ENCODE measurements at regions not wholly inside any gene's neighbourhood (a gene's known extent, or its start where the extent isn't known, plus 50 kb on each side); places are given as distances from the start of the nearest gene placed in this dataset.
A peak's percentile ranks its signal among the peaks of the same experiment; 100 is the strongest.
"Not testable (repeated sequence)": the region's sequence is repeated elsewhere in the genome, so short reads cannot be mapped to it uniquely, and the experiment has no call there.

DNA sequence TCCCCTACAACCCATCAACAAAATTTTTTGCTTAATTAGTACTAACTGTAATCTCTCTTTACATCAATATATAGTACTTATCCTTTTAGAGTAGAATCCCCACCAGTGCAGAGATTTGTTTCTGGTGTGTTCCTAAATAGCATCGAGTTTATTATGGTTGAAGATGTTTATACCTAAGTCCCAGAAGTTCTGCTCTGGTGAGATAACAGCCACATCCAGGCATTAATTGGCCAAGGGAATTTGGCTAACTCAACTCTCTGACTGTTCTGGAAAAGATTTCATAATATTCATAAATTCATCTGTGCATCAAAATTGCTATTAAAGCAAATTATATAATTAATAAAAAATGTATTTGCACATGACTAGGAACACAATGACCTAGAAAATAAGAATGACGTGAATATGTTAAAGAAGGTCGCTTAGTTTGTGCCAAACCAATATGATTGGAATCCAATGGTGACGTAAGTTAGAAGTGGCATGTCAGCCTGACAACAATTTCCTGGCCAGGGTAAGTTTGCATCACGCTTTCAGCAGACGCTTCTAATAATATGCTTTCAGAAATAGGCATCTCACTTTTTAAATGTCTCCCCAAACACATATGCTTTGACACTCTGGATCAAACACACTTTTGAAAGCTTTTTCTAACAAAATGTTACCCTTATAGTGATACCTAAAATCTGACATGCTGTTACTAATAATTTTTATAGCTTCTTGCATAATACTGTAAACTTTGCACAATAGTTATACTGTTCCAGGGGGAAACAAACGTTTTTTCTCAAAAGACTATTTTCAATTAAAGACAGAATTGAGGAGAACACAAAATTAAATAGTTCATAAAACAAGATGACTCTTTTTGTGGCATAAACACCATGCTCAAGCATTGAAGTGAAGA, 236.7 kb downstream of the TENT5A start:
- CTCF ChIA-PET = no interaction called here
- H3K27me3 ChIP-seq (ENCODE audit: control insufficient read depth, insufficient read depth, low read length) = no peaks in the 10 kb centered on the region
- TF ChIP-seq, protein P1, sequence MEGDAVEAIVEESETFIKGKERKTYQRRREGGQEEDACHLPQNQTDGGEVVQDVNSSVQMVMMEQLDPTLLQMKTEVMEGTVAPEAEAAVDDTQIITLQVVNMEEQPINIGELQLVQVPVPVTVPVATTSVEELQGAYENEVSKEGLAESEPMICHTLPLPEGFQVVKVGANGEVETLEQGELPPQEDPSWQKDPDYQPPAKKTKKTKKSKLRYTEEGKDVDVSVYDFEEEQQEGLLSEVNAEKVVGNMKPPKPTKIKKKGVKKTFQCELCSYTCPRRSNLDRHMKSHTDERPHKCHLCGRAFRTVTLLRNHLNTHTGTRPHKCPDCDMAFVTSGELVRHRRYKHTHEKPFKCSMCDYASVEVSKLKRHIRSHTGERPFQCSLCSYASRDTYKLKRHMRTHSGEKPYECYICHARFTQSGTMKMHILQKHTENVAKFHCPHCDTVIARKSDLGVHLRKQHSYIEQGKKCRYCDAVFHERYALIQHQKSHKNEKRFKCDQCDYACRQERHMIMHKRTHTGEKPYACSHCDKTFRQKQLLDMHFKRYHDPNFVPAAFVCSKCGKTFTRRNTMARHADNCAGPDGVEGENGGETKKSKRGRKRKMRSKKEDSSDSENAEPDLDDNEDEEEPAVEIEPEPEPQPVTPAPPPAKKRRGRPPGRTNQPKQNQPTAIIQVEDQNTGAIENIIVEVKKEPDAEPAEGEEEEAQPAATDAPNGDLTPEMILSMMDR (IDR thresholded peaks at IDR 0.05; ENCODE audit: insufficient read depth, low read depth, low read length) = no peak
- POLR2A ChIA-PET = no interaction called here
- no peak overlapping the region for H3K4me3 ChIP-seq (ENCODE audit: low read depth, low read length)
- H3K36me3 ChIP-seq (ENCODE audit: control insufficient read depth, insufficient read depth, low read length) = no peaks in the 10 kb centered on the region
- DNase-seq (ENCODE audit: low read depth) = peak; percentile 50

DNA sequence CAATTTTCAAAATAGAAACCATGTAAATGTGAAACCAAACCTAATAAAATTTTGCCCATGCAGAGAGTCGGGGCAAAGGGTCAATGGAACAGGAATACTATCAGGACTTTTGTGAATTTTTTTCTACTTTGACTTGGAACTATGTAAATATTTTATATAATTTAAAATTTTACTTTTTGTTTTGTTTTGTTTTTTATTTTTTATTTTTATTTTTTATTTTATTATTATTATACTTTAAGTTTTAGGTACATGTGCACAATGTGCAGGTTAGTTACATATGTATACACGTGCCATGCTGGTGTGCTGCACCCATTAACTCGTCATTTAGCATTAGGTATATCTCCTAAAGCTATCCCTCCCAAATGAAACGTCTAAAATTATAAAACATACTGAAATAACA, 238.3 kb downstream of the TENT5A start:
- H3K27me3 ChIP-seq (ENCODE audit: control insufficient read depth, insufficient read depth, low read length); H3K36me3 ChIP-seq (ENCODE audit: control insufficient read depth, insufficient read depth, low read length); H3K4me3 ChIP-seq (ENCODE audit: low read depth, low read length); DNase-seq (ENCODE audit: low read depth); POLR2A ChIA-PET; CTCF ChIA-PET: not testable (repeated sequence)

DNA sequence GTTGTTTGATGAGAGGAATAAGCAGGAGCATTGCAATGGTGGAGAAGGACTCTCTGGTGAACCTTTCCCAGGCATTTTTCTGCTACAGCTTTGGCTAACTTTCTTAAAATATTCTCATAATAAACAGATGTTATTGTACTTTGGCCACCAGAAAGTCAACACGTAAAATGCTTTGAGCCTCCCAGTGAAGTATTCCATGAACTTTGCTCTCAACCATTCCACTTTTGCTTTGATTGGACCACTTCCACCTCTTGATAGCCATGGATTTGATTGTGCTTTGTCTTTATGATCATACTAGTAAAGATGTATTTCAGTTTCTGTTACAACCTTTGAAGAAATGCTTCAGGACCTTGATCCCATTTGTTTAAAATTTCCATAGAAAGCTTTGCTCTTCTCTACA, 241.1 kb downstream of the TENT5A start:
- no peaks in the 10 kb centered on the region for H3K36me3 ChIP-seq (ENCODE audit: control insufficient read depth, insufficient read depth, low read length)
- no peaks in the 10 kb centered on the region for H3K27me3 ChIP-seq (ENCODE audit: control insufficient read depth, insufficient read depth, low read length)
- TF ChIP-seq, protein P1 (IDR thresholded peaks at IDR 0.05; ENCODE audit: insufficient read depth, low read depth, low read length) = no peak
- DNase-seq (ENCODE audit: low read depth) = no peak
- no peak overlapping the region for H3K4me3 ChIP-seq (ENCODE audit: low read depth, low read length)
- ChIA-PET POLR2A (no interaction called here), CTCF (no interaction called here)

DNA sequence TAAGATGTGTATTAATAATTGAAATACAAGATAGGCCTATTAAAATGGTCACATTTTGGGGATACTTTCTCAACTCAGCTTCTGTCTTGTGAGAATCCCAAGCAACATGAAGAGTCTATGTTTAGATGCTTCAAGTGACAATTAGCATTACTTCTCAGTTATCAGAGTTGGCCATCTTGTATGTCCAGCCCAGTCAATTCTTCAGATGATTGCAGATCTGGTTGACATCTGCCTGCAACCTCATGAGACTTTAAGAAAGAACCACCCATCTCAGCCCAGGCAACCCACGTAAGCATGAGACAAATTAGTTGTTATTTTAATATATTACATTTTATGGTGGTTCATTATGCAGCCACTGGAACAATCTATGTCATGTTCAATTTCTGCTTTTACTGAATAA, 256.5 kb downstream of the TENT5A start:
- no peaks in the 10 kb centered on the region for H3K36me3 ChIP-seq (ENCODE audit: control insufficient read depth, insufficient read depth, low read length)
- TF ChIP-seq, protein P1 (IDR thresholded peaks at IDR 0.05; ENCODE audit: insufficient read depth, low read depth, low read length) = no peak
- ChIA-PET CTCF (no interaction called here), POLR2A (no interaction called here)
- no peak overlapping the region for H3K4me3 ChIP-seq (ENCODE audit: low read depth, low read length)
- DNase-seq (ENCODE audit: low read depth) = no peak
- no peaks in the 10 kb centered on the region for H3K27me3 ChIP-seq (ENCODE audit: control insufficient read depth, insufficient read depth, low read length)

DNA sequence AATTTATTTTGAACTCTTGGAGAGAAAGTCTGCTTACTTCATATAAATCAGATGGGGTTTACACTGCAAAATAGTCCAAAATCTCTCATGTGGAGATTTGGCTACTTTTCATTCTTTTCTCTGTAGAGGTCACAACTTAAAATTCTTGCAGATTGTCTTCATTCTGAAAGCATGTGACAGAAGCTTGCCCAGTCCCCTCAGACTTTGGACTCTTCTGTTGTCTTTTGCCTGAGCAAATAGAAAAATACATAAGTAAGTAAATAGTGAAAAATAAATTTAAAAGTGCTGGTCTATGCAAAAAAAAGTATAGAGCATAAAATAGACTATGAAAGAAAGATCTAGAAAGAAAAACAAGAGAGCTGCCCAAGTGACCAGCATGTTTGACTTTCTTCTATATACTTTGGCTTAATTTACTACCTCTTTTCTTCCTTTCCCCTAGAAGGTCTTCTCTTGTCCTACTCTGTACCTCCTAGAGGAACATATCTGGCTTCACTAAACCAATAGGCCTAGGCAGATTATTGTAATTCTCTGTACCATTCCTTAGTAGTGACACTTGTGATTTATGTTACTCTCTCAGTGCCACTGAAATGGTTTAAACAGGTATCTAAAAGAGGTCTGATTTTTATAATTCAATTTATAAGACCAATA, 260.9 kb downstream of the TENT5A start:
- ChIA-PET CTCF (no interaction called here), POLR2A (no interaction called here)
- Histone ChIP-seq H3K4me3 (ENCODE audit: low read depth, low read length) (no peak overlapping the region), H3K27me3 (ENCODE audit: control insufficient read depth, insufficient read depth, low read length) (no peaks in the 10 kb centered on the region), H3K36me3 (ENCODE audit: control insufficient read depth, insufficient read depth, low read length) (no peaks in the 10 kb centered on the region)
- no peak for DNase-seq (ENCODE audit: low read depth)
- TF ChIP-seq, protein P1 (IDR thresholded peaks at IDR 0.05; ENCODE audit: insufficient read depth, low read depth, low read length) = no peak
